PC-3 (cell line): ENCODE measurements at regions not wholly inside any gene's neighbourhood (a gene's known extent, or its start where the extent isn't known, plus 50 kb on each side); places are given as distances from the start of the nearest gene placed in this dataset.

Experiments
- ATAC-seq: fragments of 200-7000 bp; cut with Tn5 transposase; 2 replicates; pipeline ENCODE4 v1.9.1; 2020; ENCODE audit warnings: mild to moderate bottlenecking, moderate library complexity
- BruUV-seq: library from RNA; stranded (reverse); fragments of 400-500 nt; replicated peaks from 2 replicates; lab custom pipeline; 2021; lab: Mats Ljungman, UMichigan
- CTCF ChIA-PET: fragments of 300-600 bp; sonication (Branson Sonifier 250); formaldehyde crosslinking; loops from one replicate; lab custom pipeline; 2022; ENCODE audit warnings: antibody characterized with exemption; lab: Charles Lee
- POLR2A ChIA-PET: fragments of 300-600 bp; sonication (Branson Sonifier 250); formaldehyde crosslinking; loops from one replicate; lab custom pipeline; 2022; ENCODE audit warnings: antibody characterized with exemption; ENCODE audit not compliant: unreplicated experiment; lab: Charles Lee
- DNase-seq: peaks from one replicate; pipeline ENCODE4 v3.0.0-alpha.2; 2015
- H2AFZ ChIP-seq: fragments of 300-600 bp; sonication (generic); 2 replicates; pipeline ENCODE4 v1.6.0; 2016; ENCODE audit warnings: antibody characterized with exemption, low read length
- H3F3A ChIP-seq: fragments of 300-600 bp; sonication (generic); one replicate; pipeline ENCODE4 v1.6.0; 2017; ENCODE audit warnings: antibody characterized with exemption, low read length, control low read depth, mild to moderate bottlenecking; ENCODE audit not compliant: unreplicated experiment
- H3K27ac ChIP-seq: fragments of 300-600 bp; sonication (generic); 2 replicates; pipeline ENCODE4 v1.5.1; 2016; ENCODE audit warnings: mild to moderate bottlenecking, low read length
- H3K27me3 ChIP-seq: fragments of 300-600 bp; sonication (generic); 2 replicates; pipeline ENCODE4 v1.6.1; 2016; ENCODE audit warnings: low read length, mixed read lengths
- H3K36me3 ChIP-seq: fragments of 300-600 bp; sonication (generic); 2 replicates; pipeline ENCODE4 v1.6.1; 2016; ENCODE audit warnings: low read depth, mixed run types, low read length, mixed read lengths
- H3K4me1 ChIP-seq: fragments of 300-600 bp; sonication (generic); 2 replicates; pipeline ENCODE4 v1.5.1; 2016; ENCODE audit warnings: low read length; ENCODE audit not compliant: insufficient read depth
- H3K4me2 ChIP-seq: fragments of 300-600 bp; sonication (generic); 2 replicates; pipeline ENCODE4 v1.6.0; 2016; ENCODE audit warnings: low read length
- H3K4me3 ChIP-seq: fragments of 300-600 bp; sonication (generic); 2 replicates; pipeline ENCODE4 v1.5.1; 2016; ENCODE audit warnings: mild to moderate bottlenecking, low read length, mixed read lengths
- H3K79me2 ChIP-seq: fragments of 300-600 bp; sonication (generic); 2 replicates; pipeline ENCODE4 v1.6.1; 2017; ENCODE audit warnings: low read length, mixed read lengths
- H3K9ac ChIP-seq: fragments of 300-600 bp; sonication (generic); 2 replicates; pipeline ENCODE4 v1.6.0; 2016; ENCODE audit warnings: mild to moderate bottlenecking, low read length
- H3K9me2 ChIP-seq: fragments of 300-600 bp; sonication (generic); replicated peaks from 2 replicates; pipeline ENCODE4 v1.6.1; 2016; ENCODE audit warnings: mixed run types, low read length, mixed read lengths
- H3K9me3 ChIP-seq: fragments of 300-600 bp; sonication (generic); 2 replicates; pipeline ENCODE4 v1.6.1; 2016; ENCODE audit warnings: low read length, mixed read lengths
- H4K20me1 ChIP-seq: fragments of 300-600 bp; sonication (generic); 2 replicates; pipeline ENCODE4 v1.6.1; 2016; ENCODE audit warnings: low read length, mixed read lengths
- CTCF ChIP-seq: fragments of 300-600 bp; sonication (generic); conservative IDR thresholded peaks from 2 replicates; pipeline ENCODE4 v1.5.1; 2017; ENCODE audit warnings: antibody characterized with exemption, low read depth, mild to moderate bottlenecking, low read length
- EZH2 ChIP-seq: fragments of 300-600 bp; sonication (generic); IDR thresholded peaks from one replicate; pipeline ENCODE4 v1.6.1; 2017; ENCODE audit warnings: antibody characterized with exemption, mild to moderate bottlenecking, low read length; ENCODE audit not compliant: unreplicated experiment
- EZH2phosphoT487 ChIP-seq: fragments of 300-600 bp; sonication (generic); IDR thresholded peaks from 2 replicates; pipeline ENCODE4 v1.6.1; 2018; ENCODE audit warnings: mild to moderate bottlenecking, antibody characterized with exemption, low read length, borderline replicate concordance
- intact Hi-C: fragments of 100-400 bp; cut with micrococcal nuclease; formaldehyde crosslinking; loops from 2 replicates; pipeline ENCODE4 v1.9.0; 2023

GRCh38 chr5:98307811-98308210 lies 465.7 kb upstream of the RGMB start:
- peak overlapping the region; percentile 83 for H3K9ac ChIP-seq
- no peaks in the 10 kb centered on the region for H3K9me2 ChIP-seq
- POLR2A ChIA-PET, result no interaction called here
- H3K4me3 ChIP-seq, result peak overlapping the region; percentile 4; the same call in 1 of the 2 replicates
- H3K9me3 ChIP-seq, result no peaks in the 10 kb centered on the region
- intact Hi-C loops, result loop anchor here (2.0 kb wide), 2 partner anchors 199 to 465 kb away; partner anchors contain the start of gene RGMB
- H3K36me3 ChIP-seq, result no peaks in the 10 kb centered on the region
- H3K79me2 ChIP-seq, result no peaks in the 10 kb centered on the region
- CTCF ChIA-PET, result no interaction called here
- no peak overlapping the region for H2AFZ ChIP-seq
- peak; percentile 54 for ATAC-seq
- H3F3A ChIP-seq, result peaks cover 26% of the 10 kb centered on the region
- no TSS peak for BruUV-seq
- peak; percentile 95 for DNase-seq
- TF ChIP-seq EZH2 (no peak), CTCF (no peak), EZH2phosphoT487 (no peak)
- H3K4me2 ChIP-seq, result peak overlapping the region; percentile 48
- peaks cover 50% of the 10 kb centered on the region for H3K4me1 ChIP-seq
- H3K27ac ChIP-seq, result peak overlapping the region; percentile 95
- H3K27me3 ChIP-seq, result no peaks in the 10 kb centered on the region
- no peaks in the 10 kb centered on the region for H4K20me1 ChIP-seq

GRCh38 chr5:98308231-98308630 lies 465.2 kb upstream of the RGMB start:
- Histone ChIP-seq H3K27me3 (no peaks in the 10 kb centered on the region), H3K9ac (peak overlapping the region; percentile 83), H3K79me2 (no peaks in the 10 kb centered on the region), H3K9me2 (no peaks in the 10 kb centered on the region), H3K9me3 (no peaks in the 10 kb centered on the region), H4K20me1 (no peaks in the 10 kb centered on the region), H3K36me3 (no peaks in the 10 kb centered on the region), H3F3A (peaks cover 26% of the 10 kb centered on the region), H3K4me3 (peak overlapping the region; percentile 4; the same call in 1 of the 2 replicates), H3K4me1 (peaks cover 50% of the 10 kb centered on the region), H3K4me2 (peak overlapping the region; percentile 48), H2AFZ (no peak overlapping the region), H3K27ac (peak overlapping the region; percentile 95)
- ChIA-PET POLR2A (no interaction called here), CTCF (no interaction called here)
- TSS peak; percentile 85 for BruUV-seq
- no peak for TF ChIP-seq EZH2phosphoT487
- TF ChIP-seq CTCF, result no peak
- no peak for TF ChIP-seq EZH2
- ATAC-seq, result no peak
- intact Hi-C loops, result loop anchor here (2.0 kb wide), 2 partner anchors 199 to 465 kb away; partner anchors contain the start of gene RGMB
- no peak for DNase-seq

GRCh38 chr5:98308960-98309359 lies 464.5 kb upstream of the RGMB start:
- Histone ChIP-seq H3K9ac (peak overlapping the region; percentile 83), H3K27me3 (no peaks in the 10 kb centered on the region), H3K9me3 (no peaks in the 10 kb centered on the region), H3F3A (peaks cover 26% of the 10 kb centered on the region), H3K27ac (peak overlapping the region; percentile 95), H3K4me2 (peak overlapping the region; percentile 79), H2AFZ (peak overlapping the region; percentile 14), H3K79me2 (no peaks in the 10 kb centered on the region), H4K20me1 (no peaks in the 10 kb centered on the region), H3K36me3 (no peaks in the 10 kb centered on the region), H3K4me3 (peak overlapping the region; percentile 52), H3K4me1 (peaks cover 57% of the 10 kb centered on the region), H3K9me2 (no peaks in the 10 kb centered on the region)
- TF ChIP-seq CTCF, result no peak
- ChIA-PET CTCF (no interaction called here), POLR2A (no interaction called here)
- DNase-seq (peak; percentile 57), ATAC-seq (peak; percentile 1; the same call in 1 of the 2 replicates)
- BruUV-seq, result no TSS peak
- intact Hi-C loops, result loop anchor here (2.0 kb wide), 2 partner anchors 200 to 464 kb away; partner anchors contain the start of gene RGMB
